ENCODE measurements at regions not wholly inside any gene's neighbourhood (a gene's known extent, or its start where the extent isn't known, plus 50 kb on each side); places are given as distances from the start of the nearest gene placed in this dataset.

- intact Hi-C loops (cut with DNase I), result no loop called here
- no peak overlapping the region for H3K27ac ChIP-seq
- H3K36me3 ChIP-seq, result no peaks in the 10 kb centered on the region
- no peaks in the 10 kb centered on the region for H3K4me1 ChIP-seq
- H3K27me3 ChIP-seq, result no peaks in the 10 kb centered on the region
- DNase-seq (no peak), ATAC-seq (peak; percentile 43)
- no peaks in the 10 kb centered on the region for H3K9me3 ChIP-seq
- no peak overlapping the region for H3K4me3 ChIP-seq
- peak; percentile 29 for TF ChIP-seq CTCF (IDR thresholded peaks at IDR 0.05)
Measured at GRCh38 chr4:114180481-114180880, 201.0 kb upstream of the ARSJ start.

- Histone ChIP-seq H3K4me1 (no peaks in the 10 kb centered on the region), H3K27ac (no peak overlapping the region), H3K36me3 (no peaks in the 10 kb centered on the region), H3K9me3 (no peaks in the 10 kb centered on the region), H3K4me3 (no peak overlapping the region), H3K27me3 (no peaks in the 10 kb centered on the region)
- ATAC-seq (no peak), DNase-seq (no peak)
- intact Hi-C loops (cut with DNase I), result no loop called here
- no peak for TF ChIP-seq CTCF (IDR thresholded peaks at IDR 0.05)
Measured at GRCh38 chr4:114184901-114185300, 205.5 kb upstream of the ARSJ start.

- H3K27ac ChIP-seq, result no peak overlapping the region
- TF ChIP-seq CTCF (IDR thresholded peaks at IDR 0.05), result no peak
- H3K36me3 ChIP-seq, result no peaks in the 10 kb centered on the region
- no peak overlapping the region for H3K4me3 ChIP-seq
- intact Hi-C loops (cut with DNase I), result no loop called here
- no peaks in the 10 kb centered on the region for H3K27me3 ChIP-seq
- no peaks in the 10 kb centered on the region for H3K9me3 ChIP-seq
- ATAC-seq (no peak), DNase-seq (no peak)
- no peaks in the 10 kb centered on the region for H3K4me1 ChIP-seq
Measured at GRCh38 chr4:114187592-114187991, 208.1 kb upstream of the ARSJ start.

- intact Hi-C loops (cut with DNase I), result no loop called here
- H3K27me3 ChIP-seq, result no peaks in the 10 kb centered on the region
- TF ChIP-seq CTCF (IDR thresholded peaks at IDR 0.05), result no peak
- H3K9me3 ChIP-seq, result no peaks in the 10 kb centered on the region
- H3K36me3 ChIP-seq, result no peaks in the 10 kb centered on the region
- H3K4me3 ChIP-seq, result no peak overlapping the region
- H3K27ac ChIP-seq, result no peak overlapping the region
- peaks cover 4% of the 10 kb centered on the region for H3K4me1 ChIP-seq
- no peak for DNase-seq
- ATAC-seq, result no peak
Measured at GRCh38 chr4:114191496-114191895, 212.0 kb upstream of the ARSJ start.

GRCh38 chr4:114192854-114193253 is 213.4 kb upstream of the ARSJ start:
- Histone ChIP-seq H3K4me3 (no peak overlapping the region), H3K9me3 (no peaks in the 10 kb centered on the region), H3K27me3 (no peaks in the 10 kb centered on the region), H3K27ac (no peak overlapping the region), H3K4me1 (peaks cover 4% of the 10 kb centered on the region), H3K36me3 (no peaks in the 10 kb centered on the region)
- ATAC-seq, result no peak
- no peak for TF ChIP-seq CTCF (IDR thresholded peaks at IDR 0.05)
- intact Hi-C loops (cut with DNase I), result no loop called here
- no peak for DNase-seq
